HL-60 (cell line): ENCODE measurements at regions not wholly inside any gene's neighbourhood (a gene's known extent, or its start where the extent isn't known, plus 50 kb on each side); places are given as distances from the start of the nearest gene placed in this dataset.
A peak's percentile ranks its signal among the peaks of the same experiment; 100 is the strongest.

Experiments
- POLR2AphosphoS5 ChIP-seq: IDR thresholded peaks from 2 replicates; pipeline ENCODE4 v1.6.1; 2012; ENCODE audit warnings: low read depth
- SPI1 ChIP-seq: IDR thresholded peaks from 2 replicates; pipeline ENCODE4 v1.6.1; 2012; ENCODE audit warnings: low read depth, mild to moderate bottlenecking, borderline replicate concordance
- TF ChIP-seq, protein P1 (sequence below): IDR thresholded peaks from one replicate; pipeline ENCODE4 v1.5.1; 2011; ENCODE audit warnings: low read length, control low read depth, inconsistent platforms; ENCODE audit not compliant: insufficient read depth
- TF ChIP-seq, protein P2 (sequence below): IDR thresholded peaks from 2 replicates; pipeline ENCODE4 v1.6.1; 2012; ENCODE audit warnings: low read depth; ENCODE audit not compliant: insufficient replicate concordance

DNA sequence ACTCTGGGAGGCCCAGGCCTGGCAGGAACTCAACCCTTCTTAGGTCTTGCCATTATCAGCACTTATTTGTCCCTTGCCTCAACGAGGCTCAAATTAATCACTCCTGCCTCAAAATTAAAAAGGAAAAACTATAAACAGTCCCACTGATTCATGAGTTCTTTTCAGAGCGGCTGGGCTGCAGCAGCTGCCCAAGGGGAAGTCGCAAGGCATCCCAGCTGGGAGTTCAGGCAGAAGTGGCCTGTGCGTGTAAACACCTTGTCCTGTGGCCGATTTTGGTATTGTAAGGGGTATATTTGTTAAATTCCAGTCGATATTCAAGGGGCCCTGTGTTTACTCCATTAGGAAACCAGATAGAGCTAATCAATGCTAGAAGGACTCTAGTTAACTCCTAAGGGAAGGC lies 213.9 kb upstream of the CADM1 start:
- TF ChIP-seq, protein P1, sequence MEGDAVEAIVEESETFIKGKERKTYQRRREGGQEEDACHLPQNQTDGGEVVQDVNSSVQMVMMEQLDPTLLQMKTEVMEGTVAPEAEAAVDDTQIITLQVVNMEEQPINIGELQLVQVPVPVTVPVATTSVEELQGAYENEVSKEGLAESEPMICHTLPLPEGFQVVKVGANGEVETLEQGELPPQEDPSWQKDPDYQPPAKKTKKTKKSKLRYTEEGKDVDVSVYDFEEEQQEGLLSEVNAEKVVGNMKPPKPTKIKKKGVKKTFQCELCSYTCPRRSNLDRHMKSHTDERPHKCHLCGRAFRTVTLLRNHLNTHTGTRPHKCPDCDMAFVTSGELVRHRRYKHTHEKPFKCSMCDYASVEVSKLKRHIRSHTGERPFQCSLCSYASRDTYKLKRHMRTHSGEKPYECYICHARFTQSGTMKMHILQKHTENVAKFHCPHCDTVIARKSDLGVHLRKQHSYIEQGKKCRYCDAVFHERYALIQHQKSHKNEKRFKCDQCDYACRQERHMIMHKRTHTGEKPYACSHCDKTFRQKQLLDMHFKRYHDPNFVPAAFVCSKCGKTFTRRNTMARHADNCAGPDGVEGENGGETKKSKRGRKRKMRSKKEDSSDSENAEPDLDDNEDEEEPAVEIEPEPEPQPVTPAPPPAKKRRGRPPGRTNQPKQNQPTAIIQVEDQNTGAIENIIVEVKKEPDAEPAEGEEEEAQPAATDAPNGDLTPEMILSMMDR = no peak
- TF ChIP-seq POLR2AphosphoS5 = no peak
- peak; percentile 5; the same call in 1 of the 2 replicates for TF ChIP-seq SPI1
- TF ChIP-seq, protein P2, sequence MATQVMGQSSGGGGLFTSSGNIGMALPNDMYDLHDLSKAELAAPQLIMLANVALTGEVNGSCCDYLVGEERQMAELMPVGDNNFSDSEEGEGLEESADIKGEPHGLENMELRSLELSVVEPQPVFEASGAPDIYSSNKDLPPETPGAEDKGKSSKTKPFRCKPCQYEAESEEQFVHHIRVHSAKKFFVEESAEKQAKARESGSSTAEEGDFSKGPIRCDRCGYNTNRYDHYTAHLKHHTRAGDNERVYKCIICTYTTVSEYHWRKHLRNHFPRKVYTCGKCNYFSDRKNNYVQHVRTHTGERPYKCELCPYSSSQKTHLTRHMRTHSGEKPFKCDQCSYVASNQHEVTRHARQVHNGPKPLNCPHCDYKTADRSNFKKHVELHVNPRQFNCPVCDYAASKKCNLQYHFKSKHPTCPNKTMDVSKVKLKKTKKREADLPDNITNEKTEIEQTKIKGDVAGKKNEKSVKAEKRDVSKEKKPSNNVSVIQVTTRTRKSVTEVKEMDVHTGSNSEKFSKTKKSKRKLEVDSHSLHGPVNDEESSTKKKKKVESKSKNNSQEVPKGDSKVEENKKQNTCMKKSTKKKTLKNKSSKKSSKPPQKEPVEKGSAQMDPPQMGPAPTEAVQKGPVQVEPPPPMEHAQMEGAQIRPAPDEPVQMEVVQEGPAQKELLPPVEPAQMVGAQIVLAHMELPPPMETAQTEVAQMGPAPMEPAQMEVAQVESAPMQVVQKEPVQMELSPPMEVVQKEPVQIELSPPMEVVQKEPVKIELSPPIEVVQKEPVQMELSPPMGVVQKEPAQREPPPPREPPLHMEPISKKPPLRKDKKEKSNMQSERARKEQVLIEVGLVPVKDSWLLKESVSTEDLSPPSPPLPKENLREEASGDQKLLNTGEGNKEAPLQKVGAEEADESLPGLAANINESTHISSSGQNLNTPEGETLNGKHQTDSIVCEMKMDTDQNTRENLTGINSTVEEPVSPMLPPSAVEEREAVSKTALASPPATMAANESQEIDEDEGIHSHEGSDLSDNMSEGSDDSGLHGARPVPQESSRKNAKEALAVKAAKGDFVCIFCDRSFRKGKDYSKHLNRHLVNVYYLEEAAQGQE = no peak
